HFFc6 (cell line): ENCODE measurements at regions not wholly inside any gene's neighbourhood (a gene's known extent, or its start where the extent isn't known, plus 50 kb on each side); places are given as distances from the start of the nearest gene placed in this dataset.

ENCODE experiments used
- DNase-seq: peaks from one replicate; pipeline ENCODE4 v3.0.0-alpha.2; 2018
- H3K27ac Mint-ChIP-seq: 2 replicates; pipeline ENCODE4 v1.8.0; 2020; ENCODE audit warnings: mild to moderate bottlenecking, mixed read lengths
- H3K27me3 Mint-ChIP-seq: 2 replicates; pipeline ENCODE4 v1.8.0; 2021; ENCODE audit warnings: mild to moderate bottlenecking, moderate library complexity, mixed read lengths; ENCODE audit not compliant: insufficient read depth
- H3K36me3 Mint-ChIP-seq: 2 replicates; pipeline ENCODE4 v1.8.0; 2021; ENCODE audit warnings: low read depth, mixed read lengths
- H3K4me1 Mint-ChIP-seq: 2 replicates; pipeline ENCODE4 v1.8.0; 2020; ENCODE audit warnings: low read depth, mixed read lengths
- H3K4me3 Mint-ChIP-seq: 2 replicates; pipeline ENCODE4 v1.8.0; 2020; ENCODE audit warnings: mild to moderate bottlenecking, moderate library complexity, mixed read lengths
- H3K9me3 Mint-ChIP-seq: 2 replicates; pipeline ENCODE4 v1.8.0; 2020; ENCODE audit warnings: mild to moderate bottlenecking, mixed read lengths
- TF ChIP-seq, protein P1 (sequence below): fragments of 200-600 bp; sonication (generic); IDR thresholded peaks from 2 replicates; pipeline ENCODE4 v1.5.0; 2021; ENCODE audit warnings: antibody characterized with exemption, mild to moderate bottlenecking

DNA sequence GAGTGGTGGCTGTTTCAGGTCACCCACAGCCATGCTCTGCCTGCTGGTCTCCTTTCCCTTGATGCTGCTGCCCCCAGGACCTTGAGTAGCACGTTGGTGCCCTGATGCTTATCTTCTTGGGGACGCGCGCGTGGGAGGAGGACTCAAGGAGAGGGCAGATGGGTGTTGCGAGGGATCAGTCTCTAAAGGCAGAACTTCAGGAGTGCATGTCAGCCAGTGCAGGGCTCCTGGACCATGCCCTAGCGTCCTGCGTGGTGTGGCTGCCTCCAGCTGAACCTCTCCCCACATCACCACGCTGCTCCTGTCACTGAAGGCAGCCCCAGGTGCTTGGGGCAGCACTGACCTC, 62.5 kb upstream of the GLI2 start:
- Mint-ChIP-seq H3K9me3 (no peaks in the 10 kb centered on the region; the same call in 1 of the 2 replicates), H3K4me3 (no peak overlapping the region), H3K4me1 (peaks cover 45% of the 10 kb centered on the region), H3K27me3 (peaks cover 4% of the 10 kb centered on the region), H3K27ac (no peak overlapping the region), H3K36me3 (no peaks in the 10 kb centered on the region)
- DNase-seq: no peak
- TF ChIP-seq, protein P1, sequence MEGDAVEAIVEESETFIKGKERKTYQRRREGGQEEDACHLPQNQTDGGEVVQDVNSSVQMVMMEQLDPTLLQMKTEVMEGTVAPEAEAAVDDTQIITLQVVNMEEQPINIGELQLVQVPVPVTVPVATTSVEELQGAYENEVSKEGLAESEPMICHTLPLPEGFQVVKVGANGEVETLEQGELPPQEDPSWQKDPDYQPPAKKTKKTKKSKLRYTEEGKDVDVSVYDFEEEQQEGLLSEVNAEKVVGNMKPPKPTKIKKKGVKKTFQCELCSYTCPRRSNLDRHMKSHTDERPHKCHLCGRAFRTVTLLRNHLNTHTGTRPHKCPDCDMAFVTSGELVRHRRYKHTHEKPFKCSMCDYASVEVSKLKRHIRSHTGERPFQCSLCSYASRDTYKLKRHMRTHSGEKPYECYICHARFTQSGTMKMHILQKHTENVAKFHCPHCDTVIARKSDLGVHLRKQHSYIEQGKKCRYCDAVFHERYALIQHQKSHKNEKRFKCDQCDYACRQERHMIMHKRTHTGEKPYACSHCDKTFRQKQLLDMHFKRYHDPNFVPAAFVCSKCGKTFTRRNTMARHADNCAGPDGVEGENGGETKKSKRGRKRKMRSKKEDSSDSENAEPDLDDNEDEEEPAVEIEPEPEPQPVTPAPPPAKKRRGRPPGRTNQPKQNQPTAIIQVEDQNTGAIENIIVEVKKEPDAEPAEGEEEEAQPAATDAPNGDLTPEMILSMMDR: no peak

DNA sequence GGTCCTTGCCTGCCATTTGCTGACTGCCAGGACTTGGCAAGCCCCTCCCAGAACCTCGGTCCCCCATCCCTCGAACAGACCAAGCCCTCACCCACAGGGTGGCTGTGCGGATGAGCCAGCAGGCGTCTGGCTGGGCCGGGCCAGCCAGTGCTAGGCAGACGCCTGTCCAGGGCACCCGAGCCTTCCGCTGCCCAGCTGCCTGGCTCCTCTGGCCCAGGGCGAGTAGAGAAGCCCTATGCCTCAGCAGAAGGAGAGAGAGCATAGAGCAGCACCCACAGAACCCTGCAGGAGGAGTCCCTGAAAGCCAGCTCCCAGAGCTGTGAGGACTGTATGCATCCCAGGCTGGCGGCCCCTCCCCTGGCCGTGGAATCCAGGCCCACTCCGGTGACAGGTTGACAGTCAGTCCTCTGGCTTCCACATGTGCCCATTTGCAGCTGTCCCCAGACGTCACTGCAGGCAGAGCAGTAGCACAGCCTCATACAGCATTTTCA, 62.1 kb upstream of the GLI2 start:
- Mint-ChIP-seq H3K27me3 (peaks cover 4% of the 10 kb centered on the region), H3K36me3 (no peaks in the 10 kb centered on the region), H3K9me3 (no peaks in the 10 kb centered on the region), H3K27ac (no peak overlapping the region), H3K4me1 (peaks cover 45% of the 10 kb centered on the region), H3K4me3 (no peak overlapping the region)
- no peak for DNase-seq
- TF ChIP-seq, protein P1: no peak

- Mint-ChIP-seq H3K4me3 (no peak overlapping the region), H3K27me3 (peaks cover 7% of the 10 kb centered on the region), H3K4me1 (peaks cover 36% of the 10 kb centered on the region), H3K27ac (no peak overlapping the region), H3K9me3 (no peaks in the 10 kb centered on the region), H3K36me3 (no peaks in the 10 kb centered on the region)
- DNase-seq: no peak
- TF ChIP-seq, protein P1: no peak
Measured at GRCh38 chr2:120674246-120675170, 61.2 kb upstream of the GLI2 start.

DNA sequence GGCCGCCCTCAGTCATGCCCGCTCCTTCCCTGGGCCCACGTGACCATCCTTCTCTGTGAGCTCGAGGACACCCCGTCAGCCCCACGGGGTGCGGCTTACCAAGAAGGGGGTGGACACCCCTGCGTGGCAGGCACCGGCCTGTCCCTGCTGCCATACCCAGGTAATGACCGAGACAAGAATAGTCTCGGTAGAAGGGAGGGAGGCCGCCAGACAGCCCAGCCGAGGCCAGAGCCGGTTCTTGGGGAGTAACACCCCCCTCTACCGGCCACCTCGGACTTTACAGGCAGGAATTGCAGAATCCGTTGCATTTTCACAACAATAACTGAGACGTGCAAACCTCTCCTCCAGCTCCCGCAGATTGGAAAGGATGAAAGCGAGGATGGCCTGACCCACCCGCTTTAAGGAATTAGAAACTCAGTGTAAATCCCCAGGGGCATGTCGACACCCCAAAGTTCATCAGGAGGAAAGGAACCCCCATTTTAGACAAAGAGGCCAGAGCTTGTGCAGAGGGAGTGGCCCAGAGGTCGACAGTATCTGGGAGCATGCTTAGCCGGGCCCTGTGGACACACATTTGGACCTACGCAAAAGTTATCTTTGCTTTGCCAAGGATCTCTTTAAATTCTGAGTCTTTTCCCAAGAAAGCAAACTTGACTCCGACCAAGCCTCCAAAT, 60.1 kb upstream of the GLI2 start:
- Mint-ChIP-seq H3K4me1 (peaks cover 25% of the 10 kb centered on the region), H3K27ac (no peak overlapping the region), H3K36me3 (no peaks in the 10 kb centered on the region), H3K4me3 (no peak overlapping the region), H3K27me3 (peaks cover 8% of the 10 kb centered on the region), H3K9me3 (no peaks in the 10 kb centered on the region)
- TF ChIP-seq, protein P1: peak; percentile 95
- peak; percentile 52 for DNase-seq

DNA sequence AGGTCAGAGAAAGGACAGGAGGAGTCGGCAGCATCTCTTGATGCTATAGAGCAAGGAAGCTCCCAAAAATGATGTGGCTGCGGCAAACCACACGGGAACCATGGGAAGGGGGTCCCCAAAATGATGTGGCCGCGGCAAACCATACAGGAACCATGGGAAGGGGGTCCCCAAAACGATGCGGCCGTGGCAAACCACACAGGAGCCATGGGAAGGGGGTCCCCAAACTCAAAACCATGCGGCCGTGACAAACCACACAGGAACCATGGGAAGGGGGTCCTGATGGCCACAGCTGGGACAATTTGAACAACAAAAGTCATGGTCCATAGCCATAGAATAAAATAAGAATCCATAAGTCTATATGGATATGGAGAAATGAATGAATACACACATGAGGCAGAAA, 58.4 kb upstream of the GLI2 start:
- TF ChIP-seq, protein P1: no peak
- no peak for DNase-seq
- H3K27me3 Mint-ChIP-seq: peaks cover 7% of the 10 kb centered on the region
- no peak overlapping the region for H3K4me3 Mint-ChIP-seq
- H3K36me3 Mint-ChIP-seq: no peaks in the 10 kb centered on the region
- H3K4me1 Mint-ChIP-seq: peaks cover 23% of the 10 kb centered on the region
- H3K9me3 Mint-ChIP-seq: no peaks in the 10 kb centered on the region
- no peak overlapping the region for H3K27ac Mint-ChIP-seq
